Natural killer cell (primary cell): ENCODE measurements at regions not wholly inside any gene's neighbourhood (a gene's known extent, or its start where the extent isn't known, plus 50 kb on each side); places are given as distances from the start of the nearest gene placed in this dataset.

Source experiments
- ATAC-seq, 3 donors: fragments of 150-1000 bp in 2 of 3; fragments of 200-7000 bp in 1 of 3; cut with Tn5 transposase; 1 replicate in 1 of 3; 2 replicates in 2 of 3; pipeline ENCODE4 v1.10.0; 2021; ENCODE audit warnings: mild to moderate bottlenecking in 2 of 3, moderate library complexity in 2 of 3
- DNase-seq, 2 donors: peaks; one replicate each; pipeline versions ENCODE4 v3.0.0 to v3.0.0-alpha.2; 2013 to 2021; ENCODE audit warnings: mixed read lengths in 1 of 2
- H3K27ac ChIP-seq: one replicate; pipeline ENCODE4 v1.5.1; 2013; ENCODE audit warnings: mild to moderate bottlenecking, low read length
- H3K27me3 ChIP-seq: one replicate; pipeline ENCODE4 v1.6.1; 2013; ENCODE audit warnings: low read length; ENCODE audit not compliant: control insufficient read depth, insufficient read depth
- H3K36me3 ChIP-seq: one replicate; pipeline ENCODE4 v1.6.1; 2013; ENCODE audit warnings: low read length; ENCODE audit not compliant: control insufficient read depth, insufficient read depth
- H3K4me1 ChIP-seq: one replicate; pipeline ENCODE4 v1.6.1; 2013; ENCODE audit warnings: low read length; ENCODE audit not compliant: control insufficient read depth, insufficient read depth
- H3K4me3 ChIP-seq: one replicate; pipeline ENCODE4 v1.5.1; 2013; ENCODE audit warnings: low read length
- H3K9me3 ChIP-seq: one replicate; pipeline ENCODE4 v1.6.1; 2013; ENCODE audit warnings: low read length; ENCODE audit not compliant: control insufficient read depth, insufficient read depth
- H3K27ac Mint-ChIP-seq, 2 donors: one replicate each; pipeline ENCODE4 v1.8.0; 2022; ENCODE audit warnings: mild to moderate bottlenecking in 2 of 2, mixed read lengths in 2 of 2, moderate library complexity in 1 of 2
- H3K27me3 Mint-ChIP-seq, 2 donors: one replicate each; pipeline ENCODE4 v1.8.0; 2022; ENCODE audit warnings: low read depth in 2 of 2, mixed read lengths in 2 of 2
- H3K36me3 Mint-ChIP-seq: one replicate; pipeline ENCODE4 v1.8.0; 2022; ENCODE audit warnings: mixed read lengths
- H3K4me1 Mint-ChIP-seq, 2 donors: one replicate each; pipeline ENCODE4 v1.8.0; 2022; ENCODE audit warnings: mixed read lengths in 2 of 2
- H3K4me3 Mint-ChIP-seq: one replicate; pipeline ENCODE4 v1.8.0; 2022; ENCODE audit warnings: mild to moderate bottlenecking, moderate library complexity, mixed read lengths
- H3K9me3 Mint-ChIP-seq, 2 donors: one replicate each; pipeline ENCODE4 v1.8.0; 2022; ENCODE audit warnings: mixed read lengths in 2 of 2
- WGBS: methylation state at CpG from one replicate; pipeline ENCODE4 v1.1.7; 2013; ENCODE audit warnings: missing lambda C conversion rate; ENCODE audit not compliant: insufficient coverage; 5-methylcytosine and 5-hydroxymethylcytosine counted together
- intact Hi-C: fragments of 100-400 bp; cut with micrococcal nuclease; formaldehyde crosslinking; loops from one replicate; pipeline ENCODE4 v1.14.2; 2022
- TF ChIP-seq, protein P1 (sequence below): fragments of 200-600 bp; IDR thresholded peaks from one replicate; pipeline ENCODE4 v1.8.0; 2022; ENCODE audit warnings: antibody characterized with exemption

DNA sequence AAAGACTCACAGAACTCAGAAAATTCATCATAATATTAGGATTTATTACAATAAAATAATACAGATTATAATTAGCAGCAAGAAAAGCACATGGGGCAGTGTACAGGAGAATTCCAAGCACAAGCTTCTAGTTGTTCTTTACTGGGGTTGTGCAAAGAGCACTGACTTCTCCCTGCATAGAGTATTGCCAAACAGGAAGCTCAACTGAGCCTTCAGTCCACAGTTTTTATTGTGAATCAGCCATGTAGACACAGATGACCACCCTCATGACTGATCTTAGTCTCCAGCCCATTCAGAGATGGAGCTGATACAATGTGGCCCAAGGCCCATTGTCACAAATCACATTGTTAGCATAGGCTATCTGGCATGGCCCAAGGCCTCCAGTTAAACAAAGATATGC, 798.9 kb downstream of the KCNA4 start:
- no peak overlapping the region for H3K27ac ChIP-seq
- ATAC-seq (no peak), DNase-seq (no peak)
- TF ChIP-seq, protein P1, sequence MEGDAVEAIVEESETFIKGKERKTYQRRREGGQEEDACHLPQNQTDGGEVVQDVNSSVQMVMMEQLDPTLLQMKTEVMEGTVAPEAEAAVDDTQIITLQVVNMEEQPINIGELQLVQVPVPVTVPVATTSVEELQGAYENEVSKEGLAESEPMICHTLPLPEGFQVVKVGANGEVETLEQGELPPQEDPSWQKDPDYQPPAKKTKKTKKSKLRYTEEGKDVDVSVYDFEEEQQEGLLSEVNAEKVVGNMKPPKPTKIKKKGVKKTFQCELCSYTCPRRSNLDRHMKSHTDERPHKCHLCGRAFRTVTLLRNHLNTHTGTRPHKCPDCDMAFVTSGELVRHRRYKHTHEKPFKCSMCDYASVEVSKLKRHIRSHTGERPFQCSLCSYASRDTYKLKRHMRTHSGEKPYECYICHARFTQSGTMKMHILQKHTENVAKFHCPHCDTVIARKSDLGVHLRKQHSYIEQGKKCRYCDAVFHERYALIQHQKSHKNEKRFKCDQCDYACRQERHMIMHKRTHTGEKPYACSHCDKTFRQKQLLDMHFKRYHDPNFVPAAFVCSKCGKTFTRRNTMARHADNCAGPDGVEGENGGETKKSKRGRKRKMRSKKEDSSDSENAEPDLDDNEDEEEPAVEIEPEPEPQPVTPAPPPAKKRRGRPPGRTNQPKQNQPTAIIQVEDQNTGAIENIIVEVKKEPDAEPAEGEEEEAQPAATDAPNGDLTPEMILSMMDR = no peak
- H3K36me3 ChIP-seq = no peaks in the 10 kb centered on the region
- Mint-ChIP-seq H3K4me1 (no peaks in the 10 kb centered on the region), H3K27me3 (no peaks in the 10 kb centered on the region), H3K27ac (no peak overlapping the region), H3K9me3 (peaks cover 24 to 25% of the 10 kb centered on the region in 2 donors), H3K4me3 (no peak overlapping the region), H3K36me3 (no peaks in the 10 kb centered on the region)
- no peaks in the 10 kb centered on the region for H3K4me1 ChIP-seq
- H3K27me3 ChIP-seq = no peaks in the 10 kb centered on the region
- H3K9me3 ChIP-seq = no peaks in the 10 kb centered on the region
- intact Hi-C loops = no loop called here
- no peak overlapping the region for H3K4me3 ChIP-seq

DNA sequence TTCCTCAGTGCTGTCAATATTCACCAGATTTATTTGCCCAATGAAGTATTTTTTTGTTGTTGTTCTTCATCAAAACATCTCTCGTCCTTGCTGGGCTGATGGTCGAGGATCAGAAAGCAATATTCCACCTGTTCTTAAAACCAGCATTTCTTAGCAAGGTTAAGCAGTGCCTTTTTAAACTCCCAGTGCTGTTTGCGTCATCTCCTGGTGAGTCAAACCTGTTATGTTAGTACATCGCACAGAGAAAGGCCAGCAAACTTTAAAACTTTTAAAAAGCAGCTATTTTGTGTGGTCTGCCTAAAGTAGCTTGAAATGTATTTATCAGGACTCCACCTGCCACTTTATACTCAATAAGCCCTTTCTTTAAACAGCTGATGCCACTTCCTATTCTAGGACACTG, 802.0 kb downstream of the KCNA4 start:
- no peaks in the 10 kb centered on the region for H3K27me3 Mint-ChIP-seq
- H3K27me3 ChIP-seq = no peaks in the 10 kb centered on the region
- H3K9me3 Mint-ChIP-seq = peaks cover 19 to 23% of the 10 kb centered on the region in 2 donors
- H3K4me3 ChIP-seq = no peak overlapping the region
- H3K9me3 ChIP-seq = no peaks in the 10 kb centered on the region
- H3K4me3 Mint-ChIP-seq = no peak overlapping the region
- WGBS = 69% methylated on average over 3 of the region's 4 CpGs
- no peaks in the 10 kb centered on the region for H3K4me1 Mint-ChIP-seq
- H3K4me1 ChIP-seq = no peaks in the 10 kb centered on the region
- H3K27ac Mint-ChIP-seq = no peak overlapping the region
- no peaks in the 10 kb centered on the region for H3K36me3 Mint-ChIP-seq
- ATAC-seq = no peak
- no peaks in the 10 kb centered on the region for H3K36me3 ChIP-seq
- no peak overlapping the region for H3K27ac ChIP-seq
- intact Hi-C loops = no loop called here
- no peak for DNase-seq
- TF ChIP-seq, protein P1 = no peak

DNA sequence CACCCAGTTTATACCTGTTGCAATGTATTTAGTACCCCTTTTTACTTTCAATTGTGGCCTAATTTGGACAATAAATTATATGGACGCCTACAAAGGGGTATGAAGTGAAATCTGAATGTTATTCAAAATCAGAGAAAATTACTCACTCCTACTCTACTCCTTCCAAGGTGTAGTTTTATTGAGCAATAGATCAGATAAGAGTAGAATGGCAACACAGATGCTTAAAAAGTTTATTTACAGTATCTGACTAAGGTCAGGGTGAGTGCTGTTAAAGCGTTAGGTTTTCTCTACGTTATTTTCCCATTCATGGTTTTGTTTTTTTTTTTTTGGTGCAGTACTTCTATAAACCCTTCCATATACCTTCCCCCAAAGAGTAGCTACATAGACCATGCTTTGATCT, 805.6 kb downstream of the KCNA4 start:
- 92% methylated on average over 2 of the region's 3 CpGs for WGBS
- Histone ChIP-seq H3K4me3 (no peak overlapping the region), H3K36me3 (no peaks in the 10 kb centered on the region), H3K4me1 (no peaks in the 10 kb centered on the region), H3K27me3 (no peaks in the 10 kb centered on the region), H3K9me3 (no peaks in the 10 kb centered on the region), H3K27ac (no peak overlapping the region)
- intact Hi-C loops = no loop called here
- Mint-ChIP-seq H3K4me3 (no peak overlapping the region), H3K4me1 (no peaks in the 10 kb centered on the region), H3K36me3 (no peaks in the 10 kb centered on the region), H3K27ac (no peak overlapping the region), H3K9me3 (peaks cover 16 to 25% of the 10 kb centered on the region in 2 donors), H3K27me3 (no peaks in the 10 kb centered on the region)
- DNase-seq = no peak
- ATAC-seq = no peak
- TF ChIP-seq, protein P1 = no peak

DNA sequence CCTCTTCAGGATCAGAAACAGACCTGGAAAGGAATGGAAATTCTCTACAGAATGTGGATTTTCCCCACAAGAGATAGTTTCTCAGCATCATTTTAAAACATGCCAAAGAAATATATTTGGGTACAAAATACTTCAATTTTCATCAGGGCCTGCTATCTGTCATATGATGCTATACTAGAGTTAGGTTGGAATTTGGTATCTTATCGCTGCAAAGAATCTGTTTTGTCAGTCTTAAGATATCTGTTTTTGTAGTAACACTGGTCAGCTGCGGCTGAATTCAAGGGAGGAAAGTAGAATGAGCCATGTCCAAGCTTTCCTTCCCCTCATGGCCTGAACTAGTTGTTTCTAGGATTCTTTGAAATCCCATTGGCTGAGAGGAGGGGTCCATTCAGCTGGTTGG, 806.4 kb downstream of the KCNA4 start:
- no peak overlapping the region for H3K4me3 Mint-ChIP-seq
- no peak overlapping the region for H3K27ac Mint-ChIP-seq
- H3K27me3 Mint-ChIP-seq = no peaks in the 10 kb centered on the region
- Histone ChIP-seq H3K36me3 (no peaks in the 10 kb centered on the region), H3K27me3 (no peaks in the 10 kb centered on the region), H3K27ac (no peak overlapping the region), H3K9me3 (no peaks in the 10 kb centered on the region), H3K4me1 (no peaks in the 10 kb centered on the region), H3K4me3 (no peak overlapping the region)
- 75% methylated on average over 2 of the region's 2 CpGs for WGBS
- ATAC-seq (no peak), DNase-seq (no peak)
- peaks cover 14 to 23% of the 10 kb centered on the region in 2 donors for H3K9me3 Mint-ChIP-seq
- intact Hi-C loops = no loop called here
- H3K4me1 Mint-ChIP-seq = no peaks in the 10 kb centered on the region
- TF ChIP-seq, protein P1 = no peak
- H3K36me3 Mint-ChIP-seq = no peaks in the 10 kb centered on the region
